ENCODE measurements at regions not wholly inside any gene's neighbourhood (a gene's known extent, or its start where the extent isn't known, plus 50 kb on each side); places are given as distances from the start of the nearest gene placed in this dataset.

- POLR2A ChIA-PET = no interaction called here
- 48% methylated on average over 6 of the region's 6 CpGs for WGBS (ENCODE audit: low lambda C conversion rate)
- FAIRE-seq (no peak), DNase-seq (ENCODE audit: low spot score) (no peak), ATAC-seq (no peak)
- Histone ChIP-seq H3K27ac (ENCODE audit: extremely low read length, insufficient read depth, low read length) (no peak overlapping the region), H3K79me2 (ENCODE audit: insufficient read depth, low read length) (no peaks in the 10 kb centered on the region), H3K4me2 (ENCODE audit: low read depth, low read length) (no peak overlapping the region), H3K4me1 (ENCODE audit: insufficient read depth, low read length) (no peaks in the 10 kb centered on the region), H2AFZ (ENCODE audit: low read length) (no peak overlapping the region), H3K9ac (ENCODE audit: insufficient read depth, low read depth, low read length) (no peak overlapping the region), H4K20me1 (ENCODE audit: insufficient read depth, low read length) (no peaks in the 10 kb centered on the region), H3K4me3 (replicated peaks in 1 of 3; ENCODE audit: insufficient read depth in 1 of 3, low read depth in 2 of 3, low read length in 3 of 3) (no peak overlapping the region), H3K27me3 (ENCODE audit: control insufficient read depth in 1 of 2, insufficient read depth in 2 of 2, low read length in 2 of 2) (no peaks in the 10 kb centered on the region), H3K36me3 (replicated peaks in 1 of 2; ENCODE audit: control insufficient read depth in 1 of 2, insufficient read depth in 2 of 2, low read length in 2 of 2) (no peaks in the 10 kb centered on the region), H3K9me3 (ENCODE audit: low read length) (no peaks in the 10 kb centered on the region)
- no TSS peak for BruUV-seq (replicated peaks)
- TF ChIP-seq ZNF318 (CRISPR knock-in tag; IDR thresholded peaks at IDR 0.05) (no peak), NR2F2 (IDR thresholded peaks at IDR 0.05; ENCODE audit: borderline replicate concordance, low read depth) (no peak), ZNF432 (CRISPR knock-in tag; IDR thresholded peaks at IDR 0.05; ENCODE audit: borderline replicate concordance) (no peak), NKX3-1 (CRISPR knock-in tag; IDR thresholded peaks at IDR 0.05) (no peak), ZNF510 (CRISPR knock-in tag; IDR thresholded peaks at IDR 0.05; ENCODE audit: low read depth) (no peak), MEIS2 (CRISPR knock-in tag; IDR thresholded peaks at IDR 0.05) (no peak), NR2C2 (CRISPR knock-in tag; IDR thresholded peaks at IDR 0.05; ENCODE audit: borderline replicate concordance) (no peak), ZNF577 (CRISPR knock-in tag; IDR thresholded peaks at IDR 0.05; ENCODE audit: borderline replicate concordance, low read depth) (no peak), RARG (CRISPR knock-in tag; IDR thresholded peaks at IDR 0.05; ENCODE audit: low read depth) (no peak), ZKSCAN5 (CRISPR knock-in tag; IDR thresholded peaks at IDR 0.05) (no peak)
- intact Hi-C loops (cut with micrococcal nuclease; ENCODE audit: unreplicated experiment) (no loop called here), in situ Hi-C loops (cut with HindIII; ENCODE audit: extremely low pct_ligation_motif_present, low pct_unique_long_range_greater_than_20kb) (no loop called here)
- CTCF ChIA-PET (ENCODE audit: low intra/inter-chr PET ratio, low total read pairs) = no interaction called here
Observed at GRCh38 chr4:165766018-165766417, 107.0 kb upstream of the TLL1 start.
